ENCODE measurements at regions not wholly inside any gene's neighbourhood (a gene's known extent, or its start where the extent isn't known, plus 50 kb on each side); places are given as distances from the start of the nearest gene placed in this dataset.
"Not testable (repeated sequence)": the region's sequence is repeated elsewhere in the genome, so short reads cannot be mapped to it uniquely, and the experiment has no call there.

DNA sequence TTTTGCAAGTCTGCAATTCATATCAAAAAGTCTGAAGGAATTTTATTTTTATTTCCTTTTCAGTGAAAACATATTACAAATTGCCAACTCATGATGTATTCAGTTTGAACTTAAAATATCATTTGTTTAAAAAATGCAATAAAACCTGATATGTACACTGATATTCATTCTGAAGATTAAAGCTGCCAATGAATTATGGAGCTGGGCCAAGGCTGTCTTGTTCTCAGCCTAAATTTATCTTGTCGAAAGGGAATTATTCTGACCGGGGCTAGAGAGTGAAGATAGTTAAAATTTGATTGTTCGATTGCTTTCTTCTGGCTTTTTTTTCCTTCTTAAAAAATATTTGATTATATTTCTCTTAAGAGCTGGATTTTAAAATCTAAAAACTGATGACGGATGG lies 54.0 kb upstream of the RBFOX1 start:
- no peak for DNase-seq

DNA sequence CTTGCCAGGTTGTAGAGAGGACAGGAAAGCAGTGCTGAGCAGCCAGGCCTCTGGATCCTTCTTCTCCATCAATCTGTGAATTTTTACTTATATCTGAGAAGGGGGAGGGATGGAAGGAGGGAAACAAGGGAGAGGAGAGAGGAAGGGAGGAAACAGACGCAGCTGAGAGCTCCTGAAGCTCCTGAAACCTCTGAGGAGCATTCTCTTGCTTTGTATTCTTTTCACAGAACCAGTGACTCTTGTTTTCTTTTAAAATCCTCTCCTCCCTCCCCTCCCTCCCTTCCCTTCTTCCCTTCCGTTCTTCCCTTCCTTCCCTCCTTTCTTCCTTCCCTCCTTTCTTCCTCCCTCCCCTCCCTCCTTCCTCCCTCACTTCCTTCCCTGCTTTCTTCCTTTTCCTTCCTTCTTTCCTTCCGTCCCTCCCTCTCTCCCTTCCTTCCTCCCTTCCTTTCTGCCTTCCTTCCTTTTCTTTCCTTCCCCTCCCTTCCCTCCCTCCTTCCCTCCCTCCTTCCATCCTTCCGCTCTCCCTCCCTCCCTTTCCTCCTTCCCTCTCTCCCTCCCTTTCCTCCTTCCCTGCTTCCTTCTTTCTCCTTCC lies 60.0 kb upstream of the RBFOX1 start:
- DNase-seq = no peak

DNA sequence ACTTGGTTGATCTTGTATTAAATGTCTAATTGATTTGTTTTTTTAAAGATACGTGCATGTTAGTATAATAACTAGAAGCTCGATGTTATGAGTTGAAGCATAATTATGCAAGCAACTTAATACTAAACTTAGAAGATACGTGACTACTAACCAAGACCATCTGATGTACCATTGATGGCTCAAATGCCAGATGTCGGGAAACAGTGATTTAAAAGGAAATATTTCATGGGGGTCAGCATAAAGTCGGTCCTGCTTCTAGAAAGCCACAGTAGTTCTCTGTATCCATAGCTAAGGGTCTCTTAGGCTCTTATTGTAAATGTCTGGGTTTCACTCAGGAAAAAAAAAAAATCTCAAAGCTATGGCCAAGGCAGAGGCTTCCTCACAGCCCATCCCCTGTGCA lies 61.2 kb upstream of the RBFOX1 start:
- no peak for DNase-seq

DNA sequence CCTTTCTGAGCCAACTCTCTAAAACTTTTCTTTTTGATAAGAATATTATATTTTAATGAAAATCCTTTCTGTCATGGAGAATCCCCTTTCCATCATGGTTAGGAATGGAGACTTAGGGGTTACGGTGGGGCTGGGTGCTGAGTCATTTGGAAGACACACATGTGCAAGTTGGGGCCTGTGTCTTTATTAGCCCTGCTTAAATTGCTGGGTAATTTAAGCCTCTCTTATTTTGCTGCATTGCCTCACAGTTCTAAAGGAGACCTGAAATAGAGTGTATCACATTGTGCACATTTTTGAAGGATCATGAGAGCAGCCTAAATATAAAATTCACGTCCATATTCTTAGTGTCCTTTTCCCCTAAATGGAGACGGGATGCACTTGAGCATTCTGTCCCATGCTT lies 61.8 kb upstream of the RBFOX1 start:
- no peak for DNase-seq

DNA sequence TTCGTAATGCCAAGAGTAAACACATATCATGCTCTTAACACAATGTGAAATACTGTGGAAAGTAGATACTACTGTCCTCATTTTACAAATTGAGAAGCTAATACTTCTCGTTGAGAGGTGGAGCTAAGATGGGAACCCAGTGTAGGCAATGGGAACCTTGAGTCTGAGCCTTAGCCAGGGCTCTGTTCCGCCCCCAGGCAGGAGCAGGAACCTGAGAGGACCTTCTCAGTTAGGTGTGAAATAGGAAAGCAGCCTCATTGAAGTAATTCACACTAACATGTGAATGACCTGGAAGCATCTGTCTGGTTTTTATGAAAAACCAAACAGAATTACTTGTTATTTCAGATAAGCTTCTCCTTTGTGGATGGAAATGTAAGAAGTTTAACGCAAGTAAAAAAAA lies 62.6 kb upstream of the RBFOX1 start:
- no peak for DNase-seq

DNA sequence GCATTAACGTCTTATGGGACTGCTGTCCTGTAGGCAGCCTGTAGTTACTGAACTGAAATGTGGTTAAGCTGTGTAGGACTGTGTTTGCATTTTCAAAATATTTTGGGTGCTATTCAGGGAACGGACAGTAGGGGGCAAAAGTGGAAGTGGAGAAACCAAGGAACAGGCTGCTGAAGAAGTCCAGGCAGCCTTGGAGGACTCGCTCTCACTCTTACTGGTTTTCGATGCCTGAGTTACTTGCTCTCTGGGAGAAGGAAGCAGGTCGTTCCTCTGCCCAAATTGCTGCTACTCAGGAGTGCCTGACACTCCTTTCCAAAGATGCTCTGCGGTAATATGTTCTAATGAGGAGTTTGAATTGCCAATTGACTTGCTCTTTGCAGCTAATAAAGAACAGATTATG lies 64.5 kb upstream of the RBFOX1 start:
- no peak for DNase-seq

DNA sequence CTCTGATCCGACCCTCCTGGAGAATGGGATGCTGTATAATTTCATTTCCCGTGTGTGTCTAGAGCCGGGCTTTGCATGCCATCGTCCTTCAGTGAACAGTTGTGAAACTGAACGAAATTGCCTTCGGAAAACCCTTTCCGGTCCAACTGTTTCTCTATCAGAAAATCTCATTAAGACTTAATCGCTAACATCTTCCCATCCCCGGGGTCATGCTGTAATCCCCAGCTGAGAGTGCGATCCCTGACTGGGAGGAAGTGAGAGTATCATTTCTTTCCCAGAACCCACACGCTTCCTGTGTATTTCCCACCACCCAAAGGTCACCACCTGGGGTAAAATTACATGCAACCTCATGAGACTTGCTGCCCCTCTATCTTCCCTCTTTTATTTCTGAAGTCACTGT lies 75.6 kb upstream of the RBFOX1 start:
- no peak for DNase-seq

DNA sequence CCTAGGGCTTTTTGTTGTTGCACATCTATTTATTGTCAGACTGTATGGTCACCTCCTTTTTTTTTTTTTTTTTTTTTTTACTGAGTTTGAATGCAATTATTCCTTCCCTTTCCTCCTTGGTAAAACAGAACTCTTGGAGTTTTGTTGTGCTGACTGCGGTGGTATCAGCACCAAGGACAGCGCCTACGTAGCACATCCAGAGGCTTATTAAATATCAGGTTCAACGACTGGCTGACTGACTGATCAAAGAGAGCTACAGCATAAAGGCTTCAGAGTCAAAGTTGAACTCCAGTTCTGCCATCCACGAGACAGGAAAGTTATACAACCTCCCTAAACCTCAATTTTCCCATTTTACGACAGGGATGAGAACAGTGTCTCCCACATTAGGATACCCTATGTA lies 86.1 kb upstream of the RBFOX1 start:
- DNase-seq = no peak

DNA sequence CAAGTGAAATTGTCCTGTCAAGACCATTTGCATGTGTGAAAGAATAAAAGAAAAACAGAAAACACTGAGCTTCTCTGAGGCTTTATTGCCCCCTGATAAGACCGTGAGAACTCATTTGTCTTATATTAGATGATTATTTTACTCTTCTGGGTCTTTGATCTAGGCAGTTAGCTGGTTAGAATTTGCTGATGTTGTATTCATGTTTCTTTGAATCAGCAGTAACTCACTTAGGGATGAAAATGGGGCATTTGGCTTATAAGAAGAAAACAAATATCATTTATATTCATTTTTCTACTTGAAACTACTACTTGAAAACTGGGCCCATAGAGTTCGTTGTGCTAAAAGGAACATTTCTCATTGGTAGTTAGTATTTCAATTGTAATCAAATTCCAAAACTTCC lies 93.1 kb upstream of the RBFOX1 start:
- DNase-seq = no peak

DNA sequence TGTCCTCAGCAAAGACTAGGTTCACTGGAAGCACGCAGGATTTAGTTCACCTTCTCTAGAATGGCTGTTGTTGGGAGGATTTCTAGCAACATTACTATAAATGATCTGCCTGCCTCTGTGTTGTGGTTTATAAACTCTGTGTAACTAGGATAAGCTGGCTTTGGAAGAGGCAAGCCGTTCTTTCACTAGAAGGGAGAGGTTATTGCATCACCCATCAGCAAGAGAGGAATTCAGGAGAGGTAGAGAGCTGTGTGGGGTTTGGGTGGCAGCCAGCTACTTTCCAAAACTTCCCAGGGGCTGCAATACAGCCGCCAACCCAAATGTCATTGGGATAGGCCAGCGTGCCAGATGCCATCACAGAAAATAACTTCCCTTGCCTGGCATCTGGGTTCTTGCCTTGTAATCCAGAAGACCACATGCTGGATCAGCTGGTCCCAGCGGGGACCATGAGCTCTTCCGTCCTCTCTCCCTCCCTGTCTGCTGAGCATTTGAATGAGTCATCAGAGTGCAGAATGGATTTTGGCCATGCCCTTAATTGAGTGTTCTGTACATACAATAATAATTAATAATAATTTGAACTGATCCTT lies 95.7 kb upstream of the RBFOX1 start:
- DNase-seq = no peak

DNA sequence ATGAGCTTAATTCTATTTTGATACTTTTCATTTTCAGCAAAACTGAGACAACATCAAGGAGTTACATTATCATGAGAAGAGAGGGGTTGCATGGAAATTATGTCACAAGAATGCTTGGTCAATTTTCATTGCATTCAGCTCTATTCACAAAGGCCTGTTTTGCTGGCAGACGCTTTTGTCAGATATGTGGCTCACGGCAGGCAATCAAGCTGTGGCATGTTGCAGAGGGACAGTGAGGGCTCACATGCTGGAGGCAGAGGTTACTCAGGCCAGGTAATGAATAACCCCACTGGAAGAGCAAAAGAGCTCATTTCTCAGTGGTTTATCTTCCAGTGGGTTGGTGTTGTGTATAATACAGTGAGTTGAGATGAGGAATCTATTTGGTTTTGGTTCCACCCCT lies 98.7 kb upstream of the RBFOX1 start:
- DNase-seq = no peak

DNA sequence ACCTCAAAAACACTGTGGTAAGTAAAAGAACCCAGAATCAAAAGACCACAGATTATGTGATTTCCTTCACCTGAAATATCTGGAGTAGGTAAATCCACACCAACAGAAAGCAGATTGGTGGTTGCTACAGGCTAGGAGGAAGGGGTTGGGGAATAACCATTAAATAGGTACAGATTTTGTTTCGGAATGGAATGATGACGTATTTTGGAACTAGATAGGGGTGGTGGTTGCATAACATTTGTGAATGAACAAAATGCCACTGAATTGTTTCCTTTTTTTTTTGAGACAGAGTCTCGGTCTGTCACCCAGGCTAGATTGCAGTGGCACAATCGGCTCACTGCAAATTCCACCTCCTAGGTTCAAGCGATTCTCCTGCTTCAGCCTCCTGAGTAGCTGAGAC lies 100.9 kb upstream of the RBFOX1 start:
- DNase-seq = no peak

DNA sequence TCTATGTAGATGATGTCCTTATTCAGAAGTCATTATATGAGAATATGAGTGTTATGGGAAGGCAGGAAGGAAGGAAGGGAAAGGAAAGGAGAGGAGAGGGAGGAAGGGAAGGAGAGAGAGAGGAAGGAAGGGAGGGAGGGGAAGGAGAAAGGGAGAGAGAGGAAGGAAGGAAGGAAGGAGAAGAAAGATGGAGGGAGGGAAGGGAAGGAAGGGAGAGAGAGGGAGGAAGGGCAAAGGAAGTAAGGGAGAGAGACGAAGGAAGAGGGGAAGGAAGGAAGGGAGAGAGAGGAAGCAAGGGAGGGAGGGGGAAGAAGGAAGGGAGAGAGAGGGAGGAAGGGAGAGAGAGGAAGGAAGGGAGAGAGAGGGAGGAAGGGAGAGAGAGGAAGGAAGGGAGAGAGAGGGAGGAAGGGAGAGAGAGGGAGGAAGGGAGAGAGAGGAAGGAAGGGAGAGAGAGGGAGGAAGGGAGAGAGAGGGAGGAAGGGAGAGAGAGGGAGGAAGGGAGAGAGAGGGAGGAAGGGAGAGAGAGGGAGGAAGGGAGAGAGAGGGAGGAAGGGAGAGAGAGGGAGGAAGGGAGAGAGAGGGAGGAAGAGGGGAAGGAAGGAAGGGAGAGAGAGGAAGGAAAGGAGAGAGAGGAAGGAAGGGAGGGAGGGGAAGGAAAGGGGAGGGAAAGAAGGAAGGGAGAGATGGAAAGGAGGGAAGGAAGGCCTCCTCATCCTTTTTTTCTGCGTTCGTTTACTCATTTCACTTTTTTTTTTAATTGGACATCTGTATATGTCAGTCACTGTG lies 103.0 kb upstream of the RBFOX1 start:
- not testable (repeated sequence) for DNase-seq

DNA sequence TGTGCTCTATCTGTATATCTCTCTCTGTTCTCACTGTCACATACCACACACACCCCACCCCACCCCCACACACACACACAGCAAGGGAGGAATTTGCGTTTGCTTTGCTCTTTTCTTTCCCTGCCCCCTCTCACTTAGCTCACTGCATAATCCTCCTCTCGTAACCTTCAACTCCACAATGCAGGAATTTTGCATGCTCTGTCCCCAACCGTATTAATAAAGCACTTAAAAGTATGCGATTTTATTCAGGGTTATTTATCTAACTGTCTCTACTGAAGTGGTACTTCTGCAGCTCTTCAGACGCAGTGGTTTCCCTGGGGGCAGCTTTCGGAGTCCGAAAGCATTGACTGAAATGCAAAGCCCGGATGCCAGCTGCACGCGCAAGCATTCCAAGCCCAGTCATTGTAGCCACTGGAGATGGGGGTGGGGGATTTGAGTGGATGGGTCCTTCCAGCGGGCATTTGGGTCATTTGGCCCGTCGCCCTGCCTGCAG lies 105.4 kb upstream of the RBFOX1 start:
- no peak for DNase-seq

DNA sequence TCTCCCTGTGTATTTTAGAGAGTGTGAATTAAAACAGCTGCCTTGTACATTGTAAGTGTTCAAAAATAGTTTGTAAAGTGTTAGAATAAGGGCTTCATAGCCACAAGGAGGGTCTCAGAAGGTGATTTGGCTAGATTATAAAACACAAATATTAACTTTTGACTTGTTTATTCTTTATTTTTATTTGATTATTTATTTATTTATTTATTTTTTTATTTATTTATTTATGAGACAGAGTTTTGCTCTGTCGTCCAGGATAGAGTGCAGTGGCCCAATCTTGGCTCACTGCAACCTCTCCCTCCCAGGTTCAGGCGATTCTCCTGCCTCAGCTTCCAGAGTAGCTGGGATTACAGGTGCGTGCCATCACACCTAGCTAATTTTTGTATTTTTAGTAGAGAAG lies 111.5 kb upstream of the RBFOX1 start:
- DNase-seq = no peak

DNA sequence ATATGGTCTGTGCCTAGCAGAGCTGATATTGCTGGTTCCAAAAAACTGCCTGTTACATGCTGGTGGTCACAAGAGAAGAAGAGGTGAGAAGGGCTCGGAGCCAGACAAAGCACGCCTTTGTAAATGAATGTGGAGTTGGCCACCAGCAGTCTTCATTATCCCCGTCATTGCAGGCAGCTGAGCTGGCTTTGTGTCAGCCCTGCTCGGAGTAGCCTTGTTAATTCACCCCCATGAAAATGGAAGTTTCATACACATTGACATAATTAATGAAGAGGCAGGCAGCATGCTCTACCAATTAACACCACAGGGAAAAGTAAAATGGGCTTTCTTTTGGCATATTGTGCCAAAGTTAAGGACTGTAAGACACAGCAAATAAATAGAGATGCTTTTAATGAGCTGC lies 113.7 kb upstream of the RBFOX1 start:
- DNase-seq = no peak

DNA sequence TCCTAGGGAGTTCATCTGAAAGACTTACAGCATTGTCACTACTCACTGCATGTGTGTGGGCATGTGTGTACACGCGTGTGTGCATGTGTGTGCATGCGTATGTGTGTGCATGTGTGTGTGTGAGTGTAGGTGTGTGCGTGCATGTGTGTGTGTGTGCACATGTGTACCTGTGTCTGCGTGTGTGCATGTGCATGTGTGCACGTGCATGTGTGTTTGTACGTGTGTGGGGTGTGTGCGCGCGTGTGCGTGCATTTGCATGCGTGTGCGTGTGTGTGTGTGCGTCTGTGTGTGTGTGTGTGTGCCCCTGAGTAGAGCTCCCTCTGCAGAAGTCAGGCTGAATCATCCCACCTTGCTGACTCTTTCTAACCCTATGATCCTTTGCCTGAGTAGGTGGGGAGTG lies 114.8 kb upstream of the RBFOX1 start:
- no peak for DNase-seq

DNA sequence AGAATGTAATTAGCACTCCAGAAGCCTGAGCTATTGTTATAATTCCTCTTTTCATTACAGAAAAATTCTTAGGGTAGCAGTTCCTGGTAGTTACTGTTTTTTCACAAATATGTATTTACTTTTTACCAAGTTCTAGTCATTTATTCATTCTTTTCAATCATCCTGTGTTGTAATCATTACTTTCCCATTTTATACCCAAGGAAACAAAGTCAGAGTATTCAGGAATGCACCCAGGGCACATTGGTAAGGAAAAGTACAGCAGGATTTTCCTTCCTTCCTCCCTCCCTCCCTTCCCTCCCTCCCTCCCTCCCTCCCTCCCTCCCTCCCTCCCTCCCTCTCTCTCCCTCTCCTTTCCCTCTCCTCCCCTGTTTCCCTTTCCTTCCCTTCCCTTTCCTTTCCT lies 115.9 kb upstream of the RBFOX1 start:
- no peak for DNase-seq

DNA sequence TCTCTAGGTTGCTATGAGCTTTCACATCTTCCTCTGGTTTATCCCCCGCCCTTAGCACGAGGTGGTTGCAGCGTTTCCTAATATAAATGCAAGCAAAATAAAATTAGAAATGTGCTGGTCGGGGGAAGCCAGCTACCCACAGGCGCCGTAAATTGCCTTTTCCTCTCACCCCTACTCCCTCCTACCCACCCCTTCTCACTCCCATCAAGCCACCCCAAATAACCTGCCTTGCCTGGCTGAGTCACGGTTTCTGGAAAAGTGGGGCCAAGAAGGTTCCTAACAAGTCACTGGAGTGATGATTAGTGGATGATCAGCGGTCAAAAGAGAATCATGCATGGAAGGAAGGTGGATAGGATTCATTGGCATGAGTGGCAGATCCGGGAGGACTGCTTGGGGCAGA lies 120.9 kb upstream of the RBFOX1 start:
- DNase-seq = no peak

DNA sequence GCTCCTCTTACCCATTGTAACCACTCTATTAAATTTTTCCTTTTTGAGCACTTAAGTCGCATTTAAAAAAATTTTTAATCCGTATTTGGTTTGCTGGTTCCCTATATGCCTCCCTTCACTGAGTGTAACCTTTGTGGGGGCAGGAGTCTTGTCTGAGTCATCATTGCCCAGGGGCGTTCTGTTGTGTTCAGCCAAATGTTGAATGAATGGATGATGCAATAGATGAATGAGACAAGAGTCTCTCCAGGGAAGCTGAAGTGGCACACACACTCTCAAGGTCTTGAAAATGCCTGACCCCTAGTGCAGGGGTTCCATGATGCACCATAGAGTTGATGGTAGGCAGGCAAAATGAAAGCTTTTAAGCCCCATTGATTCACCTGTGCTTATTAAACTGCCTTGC lies 123.0 kb upstream of the RBFOX1 start:
- no peak for DNase-seq

DNA sequence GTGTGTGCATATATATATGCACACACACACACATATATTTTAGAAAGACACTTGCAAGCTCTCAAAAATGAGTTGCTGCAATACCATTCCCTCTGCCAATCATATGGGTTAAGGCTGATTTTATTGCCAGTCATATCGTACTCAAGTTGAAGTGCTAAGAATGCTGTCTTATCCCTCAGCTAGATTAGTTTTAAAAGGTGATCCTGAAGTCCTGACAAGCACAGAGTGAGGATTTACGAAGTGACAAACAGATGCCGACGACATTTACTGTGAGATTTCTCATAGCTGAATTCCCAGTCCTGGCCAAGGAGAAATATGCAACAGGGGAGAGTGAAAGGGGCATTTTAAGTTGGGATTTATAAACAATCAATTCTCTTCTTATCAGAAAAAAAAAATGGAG lies 126.2 kb upstream of the RBFOX1 start:
- DNase-seq = no peak

DNA sequence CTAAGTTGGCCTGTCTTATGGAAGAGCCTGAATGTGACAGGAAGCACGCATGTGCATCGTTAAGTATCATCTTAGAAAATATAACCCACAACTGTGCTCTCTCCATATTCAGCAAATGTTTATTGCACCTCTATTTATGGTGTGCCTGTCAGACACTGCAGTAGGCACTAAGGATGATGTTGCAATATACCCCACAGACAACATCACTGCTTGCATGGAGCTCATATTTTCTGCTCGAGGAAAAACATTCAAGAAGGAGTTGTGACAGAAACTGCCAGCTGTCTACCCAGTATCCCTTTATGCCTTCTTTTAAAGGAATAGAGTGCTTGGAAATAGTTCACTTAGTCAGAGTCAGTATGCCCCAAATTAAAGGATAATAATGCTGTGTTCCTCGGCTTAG lies 132.3 kb upstream of the RBFOX1 start:
- DNase-seq = no peak

DNA sequence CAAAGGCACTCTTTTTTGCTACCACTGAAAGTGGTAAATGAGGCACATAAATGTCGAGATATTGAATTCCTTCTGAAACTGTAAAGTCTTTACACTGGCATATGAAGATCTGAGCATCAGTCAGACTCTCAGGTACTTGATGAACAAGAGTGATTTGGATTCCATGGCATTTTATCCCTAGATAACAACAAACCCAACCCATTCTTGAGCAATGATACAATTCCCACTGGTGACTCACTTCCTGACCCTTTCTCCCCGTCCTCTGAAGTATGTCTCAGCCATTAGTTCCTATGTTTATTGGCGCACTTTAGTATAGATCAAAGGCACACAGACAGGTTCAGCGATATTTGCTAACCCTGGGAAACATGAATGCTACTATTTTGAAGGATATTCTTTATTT lies 147.0 kb upstream of the RBFOX1 start:
- no peak for DNase-seq

DNA sequence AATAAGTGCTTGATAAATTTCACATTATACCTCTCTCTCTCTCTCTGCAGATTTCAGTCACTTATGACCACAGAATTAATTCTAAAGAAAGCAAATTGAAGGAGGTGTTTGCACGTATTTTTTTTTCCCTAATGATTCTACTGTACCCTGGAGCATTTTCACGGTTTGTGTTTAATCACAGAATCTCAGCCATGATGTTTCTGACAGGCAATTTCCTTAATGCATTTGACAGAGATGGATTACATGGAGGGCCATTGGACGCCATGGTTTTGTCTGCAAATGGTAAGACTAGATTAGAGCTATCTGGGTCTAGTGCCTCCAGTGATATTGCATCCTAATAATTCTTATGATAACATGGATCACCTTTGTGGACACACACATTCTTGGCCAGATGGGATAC lies 147.5 kb upstream of the RBFOX1 start:
- no peak for DNase-seq

DNA sequence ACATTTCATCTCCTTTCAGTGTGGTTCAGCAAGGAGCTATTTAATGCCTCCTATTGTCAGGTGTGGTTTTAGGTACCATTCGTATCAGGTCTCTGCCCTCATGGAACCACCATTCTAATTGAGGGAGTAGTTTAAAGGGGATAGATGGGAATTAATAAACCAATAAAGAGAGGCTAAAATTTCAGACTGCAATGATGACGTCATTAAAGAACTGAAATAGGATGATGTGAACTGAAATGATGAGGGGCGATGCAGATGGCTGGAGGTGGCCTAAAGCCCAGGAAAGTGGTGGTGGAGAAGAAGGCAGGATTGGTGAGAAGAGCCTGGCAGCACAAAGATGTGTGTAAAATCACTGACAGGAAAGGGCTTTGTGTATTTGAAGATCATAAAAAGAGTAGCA lies 148.9 kb upstream of the RBFOX1 start:
- DNase-seq = no peak

Data from CD4-positive, alpha-beta T cell treated with Interleukin-10 for 1 hour (primary cell).